ENCODE measurements at regions not wholly inside any gene's neighbourhood (a gene's known extent, or its start where the extent isn't known, plus 50 kb on each side); places are given as distances from the start of the nearest gene placed in this dataset.
A peak's percentile ranks its signal among the peaks of the same experiment; 100 is the strongest.

- Histone ChIP-seq H3K9me3 (replicated peaks in 1 of 2; ENCODE audit: control insufficient read depth in 2 of 2, insufficient read depth in 1 of 2, low read depth in 1 of 2, low read length in 2 of 2) (peaks cover 4 to 6% of the 10 kb centered on the region in 2 donors), H3K4me3 (ENCODE audit: low read length in 2 of 2) (no peak overlapping the region), H3K79me1 (ENCODE audit: low read depth, low read length) (no peaks in the 10 kb centered on the region), H2AK5ac (ENCODE audit: low read depth, low read length) (peak overlapping the region; percentile 43), H3K4me1 (ENCODE audit: control insufficient read depth in 2 of 2, insufficient read depth in 1 of 2, low read depth in 1 of 2, low read length in 2 of 2) (no peaks in the 10 kb centered on the region), H2BK5ac (ENCODE audit: low read length) (no peak overlapping the region), H3K4me2 (ENCODE audit: insufficient read depth, low read length, poor library complexity, severe bottlenecking) (no peak overlapping the region), H3K14ac (ENCODE audit: low read length) (no peak overlapping the region), H2BK120ac (ENCODE audit: low read depth, low read length) (no peak overlapping the region), H3K18ac (ENCODE audit: low read length) (peak overlapping the region; percentile 48), H3K4ac (ENCODE audit: low read length) (no peak overlapping the region), H3K27ac (replicated peaks; ENCODE audit: low read length) (no peak overlapping the region), H4K91ac (ENCODE audit: low read depth, low read length, poor library complexity) (no peak overlapping the region), H2BK12ac (ENCODE audit: low read length) (no peak overlapping the region), H3K9ac (ENCODE audit: low read depth, low read length, poor library complexity) (no peak overlapping the region), H3K27me3 (ENCODE audit: control insufficient read depth in 3 of 3, insufficient read depth in 3 of 3, low read depth in 1 of 3, low read length in 3 of 3) (peaks cover 0 to 4% (median 0%) of the 10 kb centered on the region in 3 experiments), H2AFZ (ENCODE audit: low read length) (no peak overlapping the region), H2BK15ac (ENCODE audit: low read length) (no peak overlapping the region), H3K23ac (ENCODE audit: low read depth, low read length, poor library complexity) (no peak overlapping the region), H4K8ac (ENCODE audit: low read depth, low read length) (no peak overlapping the region), H3K36me3 (replicated peaks in 1 of 2; ENCODE audit: control insufficient read depth in 2 of 2, insufficient read depth in 2 of 2, low read length in 2 of 2) (no peaks in the 10 kb centered on the region)
- no CpG with 5 or more reads among the region's 17 CpGs for WGBS, 2 donors (ENCODE audit: extremely low coverage in 2 of 2, insufficient read length in 2 of 2, insufficient replicate concordance in 1 of 2)
- no peak for DNase-seq (ENCODE audit: low spot score)
Observed at GRCh38 chr11:69371731-69372588, 78.0 kb downstream of the MYEOV start.

DNA sequence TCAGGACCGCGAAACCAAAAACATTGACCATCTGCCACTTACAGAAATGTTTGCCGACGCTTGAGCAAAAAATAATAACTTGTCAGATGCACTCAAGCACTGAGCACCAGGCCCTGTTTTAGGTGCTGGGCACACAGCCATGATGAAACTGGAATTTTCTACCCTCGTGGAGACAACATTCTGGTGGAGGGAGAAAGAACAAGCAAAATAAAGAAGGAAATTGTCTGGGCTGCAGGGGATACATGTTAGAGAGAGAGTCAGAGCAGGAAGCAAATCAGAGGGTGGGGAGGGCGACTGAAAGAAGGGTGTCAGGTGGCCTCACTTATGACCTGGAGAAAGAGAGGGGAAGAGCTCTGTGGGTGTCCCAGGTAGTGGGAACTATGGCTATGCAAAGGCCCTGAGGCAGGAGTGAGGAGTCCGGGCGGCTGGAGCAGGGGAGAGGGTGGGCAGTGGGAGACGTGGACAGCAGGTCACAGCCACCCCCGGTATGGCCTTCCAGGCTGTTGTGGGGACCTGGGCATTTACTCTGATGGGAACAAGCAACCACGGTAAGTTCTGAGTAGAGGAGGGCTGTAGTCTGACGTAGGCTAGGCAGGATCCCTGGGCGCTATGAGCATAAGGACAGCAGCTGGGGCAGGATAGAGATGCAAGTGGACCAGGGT, 78.8 kb downstream of the MYEOV start:
- H3K4me2 ChIP-seq (ENCODE audit: insufficient read depth, low read length, poor library complexity, severe bottlenecking) = no peak overlapping the region
- H3K4me3 ChIP-seq (ENCODE audit: low read length in 2 of 2) = no peak overlapping the region
- WGBS, 2 donors (ENCODE audit: extremely low coverage in 2 of 2, insufficient read length in 2 of 2, insufficient replicate concordance in 1 of 2) = no CpG with 5 or more reads among the region's 13 CpGs
- H4K8ac ChIP-seq (ENCODE audit: low read depth, low read length) = no peak overlapping the region
- H3K4ac ChIP-seq (ENCODE audit: low read length) = no peak overlapping the region
- H3K23ac ChIP-seq (ENCODE audit: low read depth, low read length, poor library complexity) = peak overlapping the region; percentile 29
- H4K91ac ChIP-seq (ENCODE audit: low read depth, low read length, poor library complexity) = no peak overlapping the region
- H3K79me1 ChIP-seq (ENCODE audit: low read depth, low read length) = no peaks in the 10 kb centered on the region
- H2BK12ac ChIP-seq (ENCODE audit: low read length) = no peak overlapping the region
- no peak overlapping the region for H2AFZ ChIP-seq (ENCODE audit: low read length)
- H3K36me3 ChIP-seq (replicated peaks in 1 of 2; ENCODE audit: control insufficient read depth in 2 of 2, insufficient read depth in 2 of 2, low read length in 2 of 2) = no peaks in the 10 kb centered on the region
- no peak overlapping the region for H3K27ac ChIP-seq (replicated peaks; ENCODE audit: low read length)
- no peak for DNase-seq (ENCODE audit: low spot score)
- peaks cover 4 to 6% of the 10 kb centered on the region in 2 donors for H3K9me3 ChIP-seq (replicated peaks in 1 of 2; ENCODE audit: control insufficient read depth in 2 of 2, insufficient read depth in 1 of 2, low read depth in 1 of 2, low read length in 2 of 2)
- no peak overlapping the region for H2BK15ac ChIP-seq (ENCODE audit: low read length)
- H2AK5ac ChIP-seq (ENCODE audit: low read depth, low read length) = peak overlapping the region; percentile 7
- H3K27me3 ChIP-seq (ENCODE audit: control insufficient read depth in 3 of 3, insufficient read depth in 3 of 3, low read depth in 1 of 3, low read length in 3 of 3) = no peaks in the 10 kb centered on the region
- H2BK120ac ChIP-seq (ENCODE audit: low read depth, low read length) = no peak overlapping the region
- no peak overlapping the region for H3K9ac ChIP-seq (ENCODE audit: low read depth, low read length, poor library complexity)
- no peak overlapping the region for H2BK5ac ChIP-seq (ENCODE audit: low read length)
- peak overlapping the region; percentile 75 for H3K14ac ChIP-seq (ENCODE audit: low read length)
- no peak overlapping the region for H3K18ac ChIP-seq (ENCODE audit: low read length)
- H3K4me1 ChIP-seq (ENCODE audit: control insufficient read depth in 2 of 2, insufficient read depth in 1 of 2, low read depth in 1 of 2, low read length in 2 of 2) = no peaks in the 10 kb centered on the region

DNA sequence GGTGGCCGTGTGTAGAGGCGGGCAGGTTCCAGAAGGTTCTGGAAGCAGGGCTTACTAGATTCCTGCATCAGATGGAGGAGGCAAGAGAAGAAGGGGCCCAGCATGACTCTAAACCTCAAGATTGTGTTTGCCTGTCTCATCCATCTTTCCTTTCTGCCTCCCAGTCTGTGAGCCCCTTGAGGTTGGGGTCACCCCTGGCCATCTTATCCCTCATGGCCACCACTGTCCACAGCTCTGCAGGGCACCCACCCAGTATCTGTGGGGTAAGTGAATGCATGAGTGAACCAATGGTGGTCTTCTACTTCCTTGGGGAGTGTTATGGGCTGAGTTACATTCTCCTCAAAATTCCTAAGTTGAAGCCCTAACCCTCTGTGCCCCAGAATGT, 79.3 kb downstream of the MYEOV start:
- Histone ChIP-seq H3K79me1 (ENCODE audit: low read depth, low read length) (no peaks in the 10 kb centered on the region), H3K27ac (replicated peaks; ENCODE audit: low read length) (no peak overlapping the region), H3K4ac (ENCODE audit: low read length) (no peak overlapping the region), H2BK15ac (ENCODE audit: low read length) (no peak overlapping the region), H3K27me3 (ENCODE audit: control insufficient read depth in 3 of 3, insufficient read depth in 3 of 3, low read depth in 1 of 3, low read length in 3 of 3) (no peaks in the 10 kb centered on the region), H3K36me3 (replicated peaks in 1 of 2; ENCODE audit: control insufficient read depth in 2 of 2, insufficient read depth in 2 of 2, low read length in 2 of 2) (no peaks in the 10 kb centered on the region), H4K8ac (ENCODE audit: low read depth, low read length) (no peak overlapping the region), H2BK5ac (ENCODE audit: low read length) (no peak overlapping the region), H3K23ac (ENCODE audit: low read depth, low read length, poor library complexity) (peak overlapping the region; percentile 29), H2BK12ac (ENCODE audit: low read length) (no peak overlapping the region), H2AK5ac (ENCODE audit: low read depth, low read length) (peak overlapping the region; percentile 7), H3K18ac (ENCODE audit: low read length) (no peak overlapping the region), H4K91ac (ENCODE audit: low read depth, low read length, poor library complexity) (no peak overlapping the region), H3K4me2 (ENCODE audit: insufficient read depth, low read length, poor library complexity, severe bottlenecking) (no peak overlapping the region), H3K9ac (ENCODE audit: low read depth, low read length, poor library complexity) (no peak overlapping the region), H3K4me1 (ENCODE audit: control insufficient read depth in 2 of 2, insufficient read depth in 1 of 2, low read depth in 1 of 2, low read length in 2 of 2) (no peaks in the 10 kb centered on the region), H3K9me3 (replicated peaks in 1 of 2; ENCODE audit: control insufficient read depth in 2 of 2, insufficient read depth in 1 of 2, low read depth in 1 of 2, low read length in 2 of 2) (peaks cover 3 to 4% of the 10 kb centered on the region in 2 donors), H3K4me3 (ENCODE audit: low read length in 2 of 2) (no peak overlapping the region), H2AFZ (ENCODE audit: low read length) (no peak overlapping the region), H3K14ac (ENCODE audit: low read length) (peak overlapping the region; percentile 75), H2BK120ac (ENCODE audit: low read depth, low read length) (no peak overlapping the region)
- no peak for DNase-seq (ENCODE audit: low spot score)
- WGBS, 2 donors (ENCODE audit: extremely low coverage in 2 of 2, insufficient read length in 2 of 2, insufficient replicate concordance in 1 of 2) = no CpG with 5 or more reads among the region's 2 CpGs

Measured in neuronal stem cell (in vitro differentiated cells).